CD4-positive, alpha-beta T cell (primary cell): ENCODE measurements at regions not wholly inside any gene's neighbourhood (a gene's known extent, or its start where the extent isn't known, plus 50 kb on each side); places are given as distances from the start of the nearest gene placed in this dataset.

Source experiments
- ATAC-seq: fragments of 200-7000 bp; cut with Tn5 transposase; one replicate; pipeline ENCODE4 v1.10.0; 2022; ENCODE audit warnings: mild to moderate bottlenecking; ENCODE audit not compliant: poor library complexity
- CTCF ChIA-PET: fragments of 350-600 bp; sonication (Branson Sonifier 250); formaldehyde crosslinking; loops from one replicate; lab custom pipeline; 2021; ENCODE audit warnings: antibody characterized with exemption, inconsistent platforms; lab: Charles Lee
- POLR2A ChIA-PET: fragments of 350-600 bp; sonication (Branson Sonifier 250); formaldehyde crosslinking; loops from one replicate; lab custom pipeline; 2021; ENCODE audit warnings: antibody characterized with exemption, inconsistent platforms; lab: Charles Lee
- DNase-seq, 14 experiments: peaks; one replicate each; pipeline ENCODE4 v3.0.0-alpha.2; 2013 to 2020; ENCODE audit warnings: mixed read lengths in 2 of 14
- H3K27ac ChIP-seq, 2 donors: one replicate each; pipeline versions ENCODE4 v1.5.1 to v1.7.0; 2013; ENCODE audit warnings: low read length in 2 of 2, low read depth in 1 of 2, mild to moderate bottlenecking in 1 of 2
- H3K27me3 ChIP-seq, 2 experiments: 1 replicate in 1 of 2; 2 replicates in 1 of 2; pipeline versions ENCODE4 v1.6.1 to v1.7.0; 2013; ENCODE audit warnings: low read length in 2 of 2, control low read depth in 1 of 2, mild to moderate bottlenecking in 1 of 2, moderate library complexity in 1 of 2; ENCODE audit not compliant: insufficient read depth in 2 of 2, control insufficient read depth in 1 of 2
- H3K36me3 ChIP-seq: one replicate; pipeline ENCODE4 v1.6.1; 2013; ENCODE audit warnings: low read length, control low read depth; ENCODE audit not compliant: insufficient read depth
- H3K4me1 ChIP-seq: one replicate; pipeline ENCODE4 v1.6.1; 2013; ENCODE audit warnings: low read length, control low read depth; ENCODE audit not compliant: insufficient read depth
- H3K4me3 ChIP-seq: one replicate; pipeline ENCODE4 v1.5.1; 2013; ENCODE audit warnings: mild to moderate bottlenecking, low read length, moderate library complexity
- H3K9me3 ChIP-seq, 2 experiments: 1 replicate in 1 of 2; 2 replicates in 1 of 2; pipeline versions ENCODE4 v1.6.1 to v1.7.0; 2013; ENCODE audit warnings: low read length in 2 of 2, mild to moderate bottlenecking in 2 of 2, control low read depth in 1 of 2, moderate library complexity in 1 of 2; ENCODE audit not compliant: control insufficient read depth in 1 of 2, insufficient read depth in 1 of 2
- H3K27ac Mint-ChIP-seq: one replicate; pipeline ENCODE4 v1.8.0; 2020; ENCODE audit warnings: mixed read lengths
- H3K27me3 Mint-ChIP-seq: one replicate; pipeline ENCODE4 v1.8.0; 2021; ENCODE audit warnings: mixed read lengths
- H3K36me3 Mint-ChIP-seq: one replicate; pipeline ENCODE4 v1.8.0; 2021; ENCODE audit warnings: low read depth, mixed read lengths
- H3K4me1 Mint-ChIP-seq: one replicate; pipeline ENCODE4 v1.8.0; 2021; ENCODE audit warnings: low read depth, mixed read lengths
- H3K4me3 Mint-ChIP-seq: one replicate; pipeline ENCODE4 v1.8.0; 2020; ENCODE audit warnings: mild to moderate bottlenecking, mixed read lengths
- H3K9me3 Mint-ChIP-seq: one replicate; pipeline ENCODE4 v1.8.0; 2020; ENCODE audit warnings: mixed read lengths
- CTCF ChIP-seq: fragments of 200-600 bp; IDR thresholded peaks from one replicate; pipeline ENCODE4 v1.8.0; 2022; ENCODE audit warnings: antibody characterized with exemption, mild to moderate bottlenecking
- intact Hi-C, 2 experiments: fragments of 100-400 bp; cut with DNase I in 1 of 2; cut with micrococcal nuclease in 1 of 2; formaldehyde crosslinking; loops; one replicate each; pipeline versions ENCODE4 v1.15.1 to v1.9.0; 2023 to 2025; cut with DNase I, micrococcal nuclease

- H3K4me1 Mint-ChIP-seq, result no peaks in the 10 kb centered on the region
- CTCF ChIA-PET, result no interaction called here
- Histone ChIP-seq H3K36me3 (no peaks in the 10 kb centered on the region), H3K4me1 (no peaks in the 10 kb centered on the region), H3K9me3 (peaks cover 0 to 4% of the 10 kb centered on the region in 2 experiments), H3K4me3 (no peak overlapping the region), H3K27ac (no peak overlapping the region), H3K27me3 (peaks cover 4 to 8% of the 10 kb centered on the region in 2 experiments)
- no peak overlapping the region for H3K4me3 Mint-ChIP-seq
- intact Hi-C loops, result no loop called here
- H3K36me3 Mint-ChIP-seq, result no peaks in the 10 kb centered on the region
- no peak for ATAC-seq
- TF ChIP-seq CTCF, result no peak
- H3K27me3 Mint-ChIP-seq, result peaks cover 28% of the 10 kb centered on the region
- no peak for DNase-seq
- POLR2A ChIA-PET, result no interaction called here
- no peak overlapping the region for H3K27ac Mint-ChIP-seq
- no peaks in the 10 kb centered on the region for H3K9me3 Mint-ChIP-seq
These were observed 101.2 kb downstream of the TPRA1 start for GRCh38 chr3:127489357-127489756.

GRCh38 chr3:127488740-127489139 lies 101.8 kb downstream of the TPRA1 start:
- H3K4me1 ChIP-seq, result peaks cover 2% of the 10 kb centered on the region
- H3K36me3 ChIP-seq, result no peaks in the 10 kb centered on the region
- POLR2A ChIA-PET, result no interaction called here
- Mint-ChIP-seq H3K9me3 (no peaks in the 10 kb centered on the region), H3K36me3 (no peaks in the 10 kb centered on the region), H3K27me3 (peaks cover 28% of the 10 kb centered on the region), H3K4me1 (no peaks in the 10 kb centered on the region), H3K27ac (no peak overlapping the region), H3K4me3 (no peak overlapping the region)
- no peak overlapping the region for H3K27ac ChIP-seq
- no peak for TF ChIP-seq CTCF
- no peak overlapping the region for H3K4me3 ChIP-seq
- peaks cover 0 to 4% of the 10 kb centered on the region in 2 experiments for H3K9me3 ChIP-seq
- intact Hi-C loops, result no loop called here
- no peak for ATAC-seq
- H3K27me3 ChIP-seq, result peaks cover 9 to 11% of the 10 kb centered on the region in 2 experiments
- CTCF ChIA-PET, result no interaction called here
- DNase-seq, result no peak

GRCh38 chr3:127488141-127488672 lies 102.3 kb downstream of the TPRA1 start:
- intact Hi-C loops, result no loop called here
- Histone ChIP-seq H3K9me3 (peaks cover 0 to 4% of the 10 kb centered on the region in 2 experiments), H3K27ac (no peak overlapping the region), H3K4me1 (peaks cover 2% of the 10 kb centered on the region), H3K27me3 (peaks cover 9 to 13% of the 10 kb centered on the region in 2 experiments), H3K4me3 (no peak overlapping the region), H3K36me3 (no peaks in the 10 kb centered on the region)
- DNase-seq, result no peak
- H3K27ac Mint-ChIP-seq, result no peak overlapping the region
- POLR2A ChIA-PET, result no interaction called here
- no peak for TF ChIP-seq CTCF
- H3K36me3 Mint-ChIP-seq, result no peaks in the 10 kb centered on the region
- no peaks in the 10 kb centered on the region for H3K4me1 Mint-ChIP-seq
- CTCF ChIA-PET, result no interaction called here
- H3K9me3 Mint-ChIP-seq, result no peaks in the 10 kb centered on the region
- no peak for ATAC-seq
- peaks cover 33% of the 10 kb centered on the region for H3K27me3 Mint-ChIP-seq
- H3K4me3 Mint-ChIP-seq, result no peak overlapping the region
